ENCODE measurements at regions not wholly inside any gene's neighbourhood (a gene's known extent, or its start where the extent isn't known, plus 50 kb on each side); places are given as distances from the start of the nearest gene placed in this dataset.

GRCh38 chr4:128665514-128665913 is 144.0 kb upstream of the JADE1 start:
- TF ChIP-seq, protein P1, sequence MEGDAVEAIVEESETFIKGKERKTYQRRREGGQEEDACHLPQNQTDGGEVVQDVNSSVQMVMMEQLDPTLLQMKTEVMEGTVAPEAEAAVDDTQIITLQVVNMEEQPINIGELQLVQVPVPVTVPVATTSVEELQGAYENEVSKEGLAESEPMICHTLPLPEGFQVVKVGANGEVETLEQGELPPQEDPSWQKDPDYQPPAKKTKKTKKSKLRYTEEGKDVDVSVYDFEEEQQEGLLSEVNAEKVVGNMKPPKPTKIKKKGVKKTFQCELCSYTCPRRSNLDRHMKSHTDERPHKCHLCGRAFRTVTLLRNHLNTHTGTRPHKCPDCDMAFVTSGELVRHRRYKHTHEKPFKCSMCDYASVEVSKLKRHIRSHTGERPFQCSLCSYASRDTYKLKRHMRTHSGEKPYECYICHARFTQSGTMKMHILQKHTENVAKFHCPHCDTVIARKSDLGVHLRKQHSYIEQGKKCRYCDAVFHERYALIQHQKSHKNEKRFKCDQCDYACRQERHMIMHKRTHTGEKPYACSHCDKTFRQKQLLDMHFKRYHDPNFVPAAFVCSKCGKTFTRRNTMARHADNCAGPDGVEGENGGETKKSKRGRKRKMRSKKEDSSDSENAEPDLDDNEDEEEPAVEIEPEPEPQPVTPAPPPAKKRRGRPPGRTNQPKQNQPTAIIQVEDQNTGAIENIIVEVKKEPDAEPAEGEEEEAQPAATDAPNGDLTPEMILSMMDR (conservative IDR thresholded peaks at IDR 0.05) = no peak
- TF ChIP-seq ZFX (IDR thresholded peaks at IDR 0.05) = no peak
